IMR-90 (cell line): ENCODE measurements at regions not wholly inside any gene's neighbourhood (a gene's known extent, or its start where the extent isn't known, plus 50 kb on each side); places are given as distances from the start of the nearest gene placed in this dataset.

ENCODE experiments used
- ATAC-seq: fragments of 200-7000 bp; cut with Tn5 transposase; 2 replicates; pipeline ENCODE4 v1.9.1; 2020; ENCODE audit warnings: low read depth, mild to moderate bottlenecking, moderate library complexity
- BruUV-seq: library from RNA; stranded (reverse); fragments of 400-500 nt; replicated peaks from 2 replicates; lab custom pipeline; 2021; lab: Mats Ljungman, UMichigan
- CTCF ChIA-PET: fragments of 300-600 bp; formaldehyde crosslinking; extraction: SDS; loops from one replicate; lab custom pipeline; 2021; ENCODE audit warnings: antibody characterized with exemption; lab: Yijun Ruan, JAX
- POLR2A ChIA-PET: fragments of 300-600 bp; sonication (Branson Sonifier 250); formaldehyde crosslinking; loops from one replicate; lab custom pipeline; 2022; ENCODE audit warnings: antibody characterized with exemption; ENCODE audit not compliant: unreplicated experiment; lab: Charles Lee
- DNase-seq: peaks from one replicate; pipeline ENCODE4 v3.0.0; 2013
- H2AFZ ChIP-seq: replicated peaks from 2 replicates; pipeline ENCODE3; 2013; ENCODE audit warnings: low read length, mild to moderate bottlenecking; ENCODE audit not compliant: poor library complexity
- H2AK5ac ChIP-seq: 2 replicates; pipeline ENCODE4 v1.6.1; 2013; ENCODE audit warnings: low read depth, low read length, inconsistent platforms
- H2AK9ac ChIP-seq: replicated peaks from 2 replicates; pipeline ENCODE3; 2013; ENCODE audit warnings: mild to moderate bottlenecking, low read depth, low read length, moderate library complexity; ENCODE audit not compliant: poor library complexity
- H2BK120ac ChIP-seq: 2 replicates; pipeline ENCODE4 v1.6.1; 2013; ENCODE audit warnings: low read depth, low read length, inconsistent platforms
- H2BK15ac ChIP-seq: 3 replicates; pipeline ENCODE4 v1.6.1; 2013; ENCODE audit warnings: low read depth, low read length, inconsistent platforms
- H2BK20ac ChIP-seq: 2 replicates; pipeline ENCODE4 v1.6.1; 2013; ENCODE audit warnings: low read depth, mild to moderate bottlenecking, inconsistent platforms, low read length, moderate library complexity
- H2BK5ac ChIP-seq: 2 replicates; pipeline ENCODE4 v1.6.1; 2013; ENCODE audit warnings: mild to moderate bottlenecking, low read depth, low read length, inconsistent platforms; ENCODE audit not compliant: poor library complexity, severe bottlenecking
- H3K14ac ChIP-seq: replicated peaks from 2 replicates; pipeline ENCODE4 v1.6.1; 2013; ENCODE audit warnings: low read depth, low read length, inconsistent platforms
- H3K18ac ChIP-seq: 2 replicates; pipeline ENCODE4 v1.6.1; 2013; ENCODE audit warnings: low read depth, low read length, control low read depth
- H3K23ac ChIP-seq: 2 replicates; pipeline ENCODE4 v1.6.1; 2013; ENCODE audit warnings: low read depth, low read length, inconsistent platforms
- H3K27ac ChIP-seq: 2 replicates; pipeline ENCODE4 v1.5.1; 2013; ENCODE audit warnings: mild to moderate bottlenecking, control low read depth, low read length; ENCODE audit not compliant: insufficient read depth
- H3K27me3 ChIP-seq: 2 replicates; pipeline ENCODE4 v1.6.1; 2013; ENCODE audit warnings: low read length; ENCODE audit not compliant: control insufficient read depth, insufficient read depth
- H3K36me3 ChIP-seq: 2 replicates; pipeline ENCODE4 v1.6.1; 2013; ENCODE audit warnings: low read length, mixed read lengths; ENCODE audit not compliant: control insufficient read depth, insufficient read depth
- H3K4ac ChIP-seq: 2 replicates; pipeline ENCODE4 v1.6.1; 2013; ENCODE audit warnings: low read depth, low read length, inconsistent platforms
- H3K4me1 ChIP-seq: 2 replicates; pipeline ENCODE4 v1.6.1; 2013; ENCODE audit warnings: low read length, mixed read lengths; ENCODE audit not compliant: control insufficient read depth, insufficient read depth
- H3K4me2 ChIP-seq: 2 replicates; pipeline ENCODE4 v1.6.1; 2013; ENCODE audit warnings: low read depth, mild to moderate bottlenecking, control low read depth, low read length, moderate library complexity
- H3K4me3 ChIP-seq: 2 replicates; pipeline ENCODE4 v1.5.1; 2013; ENCODE audit warnings: low read depth, mild to moderate bottlenecking, control low read depth, low read length, moderate library complexity; ENCODE audit not compliant: insufficient read depth
- H3K56ac ChIP-seq: 2 replicates; pipeline ENCODE4 v1.6.1; 2013; ENCODE audit warnings: low read length, inconsistent platforms; ENCODE audit not compliant: insufficient read depth; ENCODE audit errors: extremely low read depth
- H3K79me1 ChIP-seq, 2 experiments: 2 replicates each; pipeline ENCODE4 v1.6.1; 2013; ENCODE audit warnings: low read length in 2 of 2, inconsistent platforms in 1 of 2, low read depth in 1 of 2
- H3K9ac ChIP-seq: 2 replicates; pipeline ENCODE4 v1.6.1; 2013; ENCODE audit warnings: low read depth, low read length, control low read depth
- H3K9me1 ChIP-seq: 2 replicates; pipeline ENCODE4 v1.6.1; 2013; ENCODE audit warnings: low read length, inconsistent platforms; ENCODE audit not compliant: insufficient read depth
- H3K9me3 ChIP-seq: 2 replicates; pipeline ENCODE4 v1.6.1; 2013; ENCODE audit warnings: low read length; ENCODE audit not compliant: control insufficient read depth, insufficient read depth
- H4K20me1 ChIP-seq: 2 replicates; pipeline ENCODE4 v1.6.1; 2013; ENCODE audit warnings: low read length, inconsistent platforms; ENCODE audit not compliant: insufficient read depth
- H4K5ac ChIP-seq: 2 replicates; pipeline ENCODE4 v1.6.1; 2013; ENCODE audit warnings: mild to moderate bottlenecking, low read depth, low read length, control low read depth
- H4K8ac ChIP-seq, 2 experiments: 2 replicates each; pipeline ENCODE4 v1.6.1; 2013; ENCODE audit warnings: low read depth in 2 of 2, low read length in 2 of 2, control low read depth in 1 of 2, inconsistent platforms in 1 of 2
- H4K91ac ChIP-seq: 2 replicates; pipeline ENCODE4 v1.6.1; 2013; ENCODE audit warnings: low read depth, low read length, inconsistent platforms; ENCODE audit not compliant: insufficient read depth
- CEBPB ChIP-seq: IDR thresholded peaks from 2 replicates; pipeline ENCODE4 v1.6.1; 2012; ENCODE audit warnings: low read depth, low read length, improper control_type of control experiment
- FOS ChIP-seq: fragments of 150-350 bp; IDR thresholded peaks from 2 replicates; pipeline ENCODE4 v1.6.1; 2016; ENCODE audit warnings: low read depth, low read length
- MAFK ChIP-seq: IDR thresholded peaks from 2 replicates; pipeline ENCODE4 v1.6.1; 2012; ENCODE audit warnings: low read depth, low read length, improper control_type of control experiment
- MAZ ChIP-seq: IDR thresholded peaks from 2 replicates; pipeline ENCODE4 v1.6.1; 2012; ENCODE audit warnings: low read depth, mild to moderate bottlenecking, low read length, improper control_type of control experiment, moderate library complexity, borderline replicate concordance
- MXI1 ChIP-seq: IDR thresholded peaks from 2 replicates; pipeline ENCODE4 v1.6.1; 2012; ENCODE audit warnings: low read depth, mild to moderate bottlenecking, low read length, moderate library complexity, borderline replicate concordance
- NFE2L2 ChIP-seq: fragments of 150-350 bp; IDR thresholded peaks from 2 replicates; pipeline ENCODE4 v1.6.1; 2016; ENCODE audit warnings: low read depth, mild to moderate bottlenecking, low read length
- RAD21 ChIP-seq: IDR thresholded peaks from 2 replicates; pipeline ENCODE4 v1.6.1; 2012; ENCODE audit warnings: low read length, improper control_type of control experiment
- RCOR1 ChIP-seq: IDR thresholded peaks from 2 replicates; pipeline ENCODE4 v1.6.1; 2012; ENCODE audit warnings: mild to moderate bottlenecking, low read length, improper control_type of control experiment; ENCODE audit not compliant: insufficient replicate concordance
- RFX5 ChIP-seq: IDR thresholded peaks from 2 replicates; pipeline ENCODE4 v1.8.0; 2012; ENCODE audit warnings: low read depth, mild to moderate bottlenecking, low read length, moderate library complexity
- SMC3 ChIP-seq: fragments of 150-350 bp; IDR thresholded peaks from 2 replicates; pipeline ENCODE4 v1.6.1; 2016; ENCODE audit warnings: low read depth, mild to moderate bottlenecking, antibody characterized with exemption, low read length, moderate library complexity
- WGBS, 2 experiments: methylation state at CpG; one replicate each; pipeline versions ENCODE4 v1.1.5 to v1.1.7; 2013; ENCODE audit warnings: missing lambda C conversion rate in 2 of 2; ENCODE audit not compliant: insufficient read length in 1 of 2; ENCODE audit errors: extremely low coverage in 2 of 2; 5-methylcytosine and 5-hydroxymethylcytosine counted together
- dilution Hi-C: fragments of 300-500 bp; cut with HindIII; formaldehyde crosslinking; loops from one replicate; pipeline ENCODE4 v1.14.3; 2018; ENCODE audit warnings: low sequenced_read_pairs; ENCODE audit not compliant: unreplicated experiment
- in situ Hi-C: fragments of 300-500 bp; cut with MboI; formaldehyde crosslinking; loops from 3 replicates; pipeline ENCODE4 v1.14.3; 2019; ENCODE audit warnings: low sequenced_read_pairs, inconsistent platforms, mixed read lengths
- intact Hi-C: fragments of 100-400 bp; cut with micrococcal nuclease; formaldehyde crosslinking; loops from 2 replicates; pipeline ENCODE4 v1.10.0; 2022
- TF ChIP-seq, protein P1 (sequence below): conservative IDR thresholded peaks from 2 replicates; pipeline ENCODE4 v1.5.1; 2012; ENCODE audit warnings: mild to moderate bottlenecking, low read depth, low read length, improper control_type of control experiment
- TF ChIP-seq, protein P2 (sequence below): fragments of 150-350 bp; IDR thresholded peaks from 2 replicates; pipeline ENCODE4 v1.6.1; 2016; ENCODE audit warnings: low read depth, mild to moderate bottlenecking, low read length, moderate library complexity, borderline replicate concordance

DNA sequence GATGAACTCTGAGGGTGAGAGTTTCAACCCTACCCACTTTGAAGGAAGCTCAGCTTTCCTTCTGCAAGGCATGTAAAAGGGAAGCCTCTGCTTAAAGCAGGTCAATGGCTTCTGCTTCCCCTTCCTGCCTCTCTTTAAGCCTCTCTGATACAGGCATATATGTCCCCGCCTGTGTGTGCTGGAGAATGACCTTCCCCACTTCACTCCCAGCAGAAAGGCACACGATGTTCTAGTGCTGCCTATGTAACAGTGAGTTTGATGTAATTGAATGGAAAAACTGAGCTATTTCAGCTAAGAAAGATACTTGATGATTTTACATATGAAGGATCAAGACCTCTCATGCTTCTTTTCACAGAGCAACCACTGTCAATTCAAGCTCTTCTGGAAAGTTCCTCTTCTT, 632.2 kb downstream of the HACE1 start:
- intact Hi-C loops (no loop called here), in situ Hi-C loops (no loop called here), dilution Hi-C loops (no loop called here)
- no peak overlapping the region for H2BK15ac ChIP-seq
- no TSS peak for BruUV-seq
- no peak overlapping the region for H3K9ac ChIP-seq
- H2AK5ac ChIP-seq: no peak overlapping the region
- no peak overlapping the region for H2AK9ac ChIP-seq
- no peak overlapping the region for H4K5ac ChIP-seq
- no peaks in the 10 kb centered on the region for H3K27me3 ChIP-seq
- no peak overlapping the region for H4K8ac ChIP-seq
- ChIA-PET CTCF (no interaction called here), POLR2A (no interaction called here)
- no peak overlapping the region for H3K18ac ChIP-seq
- H3K4me3 ChIP-seq: no peak overlapping the region
- H3K23ac ChIP-seq: no peak overlapping the region
- no peak overlapping the region for H3K4me2 ChIP-seq
- no peak overlapping the region for H2BK5ac ChIP-seq
- no peak for TF ChIP-seq FOS
- TF ChIP-seq MAZ: no peak
- no peak for TF ChIP-seq MXI1
- TF ChIP-seq NFE2L2: no peak
- TF ChIP-seq, protein P1, sequence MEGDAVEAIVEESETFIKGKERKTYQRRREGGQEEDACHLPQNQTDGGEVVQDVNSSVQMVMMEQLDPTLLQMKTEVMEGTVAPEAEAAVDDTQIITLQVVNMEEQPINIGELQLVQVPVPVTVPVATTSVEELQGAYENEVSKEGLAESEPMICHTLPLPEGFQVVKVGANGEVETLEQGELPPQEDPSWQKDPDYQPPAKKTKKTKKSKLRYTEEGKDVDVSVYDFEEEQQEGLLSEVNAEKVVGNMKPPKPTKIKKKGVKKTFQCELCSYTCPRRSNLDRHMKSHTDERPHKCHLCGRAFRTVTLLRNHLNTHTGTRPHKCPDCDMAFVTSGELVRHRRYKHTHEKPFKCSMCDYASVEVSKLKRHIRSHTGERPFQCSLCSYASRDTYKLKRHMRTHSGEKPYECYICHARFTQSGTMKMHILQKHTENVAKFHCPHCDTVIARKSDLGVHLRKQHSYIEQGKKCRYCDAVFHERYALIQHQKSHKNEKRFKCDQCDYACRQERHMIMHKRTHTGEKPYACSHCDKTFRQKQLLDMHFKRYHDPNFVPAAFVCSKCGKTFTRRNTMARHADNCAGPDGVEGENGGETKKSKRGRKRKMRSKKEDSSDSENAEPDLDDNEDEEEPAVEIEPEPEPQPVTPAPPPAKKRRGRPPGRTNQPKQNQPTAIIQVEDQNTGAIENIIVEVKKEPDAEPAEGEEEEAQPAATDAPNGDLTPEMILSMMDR: no peak
- TF ChIP-seq SMC3: no peak
- no peak for TF ChIP-seq RAD21
- TF ChIP-seq MAFK: no peak
- TF ChIP-seq RFX5: no peak
- no peak for TF ChIP-seq CEBPB
- TF ChIP-seq RCOR1: no peak
- TF ChIP-seq, protein P2, sequence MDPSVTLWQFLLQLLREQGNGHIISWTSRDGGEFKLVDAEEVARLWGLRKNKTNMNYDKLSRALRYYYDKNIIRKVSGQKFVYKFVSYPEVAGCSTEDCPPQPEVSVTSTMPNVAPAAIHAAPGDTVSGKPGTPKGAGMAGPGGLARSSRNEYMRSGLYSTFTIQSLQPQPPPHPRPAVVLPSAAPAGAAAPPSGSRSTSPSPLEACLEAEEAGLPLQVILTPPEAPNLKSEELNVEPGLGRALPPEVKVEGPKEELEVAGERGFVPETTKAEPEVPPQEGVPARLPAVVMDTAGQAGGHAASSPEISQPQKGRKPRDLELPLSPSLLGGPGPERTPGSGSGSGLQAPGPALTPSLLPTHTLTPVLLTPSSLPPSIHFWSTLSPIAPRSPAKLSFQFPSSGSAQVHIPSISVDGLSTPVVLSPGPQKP: no peak
- H3K36me3 ChIP-seq: no peaks in the 10 kb centered on the region
- H4K91ac ChIP-seq: no peak overlapping the region
- H3K79me1 ChIP-seq: no peaks in the 10 kb centered on the region
- H3K4ac ChIP-seq: no peak overlapping the region
- no peak for DNase-seq
- H3K9me1 ChIP-seq: no peaks in the 10 kb centered on the region
- no peak overlapping the region for H2AFZ ChIP-seq
- no peak overlapping the region for H2BK120ac ChIP-seq
- no peak for ATAC-seq
- no peak overlapping the region for H3K56ac ChIP-seq
- H3K4me1 ChIP-seq: no peaks in the 10 kb centered on the region
- no peak overlapping the region for H2BK20ac ChIP-seq
- H3K14ac ChIP-seq: no peak overlapping the region
- WGBS, 2 experiments: no CpG with 5 or more reads among the region's 2 CpGs
- no peak overlapping the region for H3K27ac ChIP-seq
- H3K9me3 ChIP-seq: peaks cover 5% of the 10 kb centered on the region
- no peaks in the 10 kb centered on the region for H4K20me1 ChIP-seq
